Hippocampal formation (tissue), 2 donors: ENCODE measurements at regions not wholly inside any gene's neighbourhood (a gene's known extent, or its start where the extent isn't known, plus 50 kb on each side); places are given as distances from the start of the nearest gene placed in this dataset.

Experiments used
- DNase-seq, 2 donors: peaks; one replicate each; lab custom pipeline; 2025; lab: John Stamatoyannopoulos, UW

- DNase-seq = no peak
Observed at GRCh38 chr20:11389186-11389585, 528.5 kb upstream of the BTBD3 start.

DNA sequence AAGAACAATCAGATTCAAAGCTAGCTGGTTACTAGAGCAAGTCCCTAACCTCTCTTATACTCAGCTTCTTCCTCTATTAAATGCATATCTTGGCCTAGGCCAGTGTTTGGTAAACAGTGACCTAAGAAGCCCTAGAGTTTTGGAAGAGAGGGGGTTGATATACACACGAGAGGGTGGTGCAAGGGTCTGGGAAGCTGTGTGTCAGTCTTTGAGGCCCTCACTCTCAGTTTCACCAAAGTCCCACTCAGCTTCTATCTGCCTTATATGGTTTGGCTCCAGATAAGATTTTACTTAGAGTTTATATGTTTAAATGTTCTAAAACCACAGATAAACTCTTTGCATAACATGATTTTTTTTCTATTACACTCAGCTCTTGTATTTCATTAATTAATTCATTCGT is 526.1 kb upstream of the BTBD3 start:
- no peak for DNase-seq

GRCh38 chr20:11394145-11394833 is 523.4 kb upstream of the BTBD3 start:
- DNase-seq = no peak

DNA sequence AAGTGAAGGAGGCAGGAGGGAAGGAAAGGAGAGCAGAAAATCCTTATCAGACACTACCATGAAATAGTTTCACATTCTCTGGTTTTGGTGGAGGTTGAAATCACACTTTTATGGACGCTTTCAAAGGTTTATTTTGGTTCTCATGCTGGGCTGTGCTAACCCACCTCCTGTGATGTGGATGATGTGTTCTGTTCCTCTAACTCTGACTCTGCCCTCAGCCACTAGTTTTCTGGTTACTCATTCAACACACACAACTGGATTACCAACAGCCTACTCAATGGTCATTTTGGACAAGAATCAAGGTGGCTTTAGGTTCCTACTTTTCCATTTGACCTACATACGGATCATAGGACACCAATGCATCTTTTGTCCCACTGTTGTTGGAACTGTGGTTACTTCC is 522.1 kb upstream of the BTBD3 start:
- DNase-seq = no peak

DNA sequence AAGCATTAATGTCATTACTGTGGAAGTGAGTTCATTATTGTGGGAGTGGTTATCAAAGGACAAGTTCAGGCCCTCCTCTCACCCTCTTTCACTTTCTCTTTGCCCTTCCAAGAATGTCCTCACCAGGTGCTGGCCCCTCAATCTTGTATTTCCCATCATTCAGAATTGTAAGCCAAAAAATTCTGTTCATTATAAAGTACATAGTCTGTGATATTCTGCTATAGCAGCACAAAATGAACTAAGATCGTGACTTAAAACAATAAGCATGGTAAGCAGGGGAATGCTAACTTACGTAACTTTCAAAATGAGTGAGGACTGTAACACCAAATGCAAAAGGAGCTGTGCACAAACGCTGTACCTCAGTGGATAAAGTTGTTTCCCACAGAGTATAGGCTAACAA is 515.7 kb upstream of the BTBD3 start:
- no peak for DNase-seq

DNA sequence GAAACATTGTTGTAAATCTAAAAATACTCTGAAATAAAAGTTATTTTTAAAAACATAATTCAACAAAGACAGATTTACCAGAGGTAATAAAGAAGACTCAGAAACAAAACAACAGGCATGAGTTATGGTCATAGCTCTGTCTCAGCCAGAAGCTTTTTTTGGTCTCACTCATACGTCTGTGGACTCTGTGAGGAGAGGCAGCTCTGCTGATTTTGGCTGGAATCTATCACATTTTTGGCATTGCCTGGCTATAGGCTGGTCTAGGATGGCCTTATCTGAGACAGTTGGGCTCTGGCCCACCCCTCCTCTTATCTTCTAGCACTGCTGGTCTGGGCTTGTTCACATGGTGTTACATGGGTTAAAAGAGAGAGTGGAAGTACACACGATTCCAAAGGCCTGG is 514.0 kb upstream of the BTBD3 start:
- no peak for DNase-seq

DNA sequence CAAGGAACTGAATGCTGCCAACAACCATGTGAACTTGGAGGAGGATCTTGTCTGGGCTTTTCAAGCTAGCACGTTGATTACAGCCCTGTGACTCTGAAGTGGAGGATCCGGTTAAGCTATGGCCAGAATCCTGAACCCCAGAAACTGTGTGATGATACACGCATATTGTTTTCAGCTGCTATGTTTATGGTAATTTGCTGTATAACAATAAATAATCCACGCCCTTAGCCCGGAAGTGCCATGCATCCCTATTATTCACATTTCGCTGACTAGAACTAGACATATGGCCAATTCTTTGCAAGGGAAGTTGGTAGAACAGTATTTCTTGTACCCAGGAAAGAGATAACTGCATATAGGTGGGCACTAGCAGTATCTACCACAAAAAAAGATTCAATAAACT is 510.8 kb upstream of the BTBD3 start:
- DNase-seq = no peak

GRCh38 chr20:11409561-11409960 is 508.1 kb upstream of the BTBD3 start:
- no peak for DNase-seq

DNA sequence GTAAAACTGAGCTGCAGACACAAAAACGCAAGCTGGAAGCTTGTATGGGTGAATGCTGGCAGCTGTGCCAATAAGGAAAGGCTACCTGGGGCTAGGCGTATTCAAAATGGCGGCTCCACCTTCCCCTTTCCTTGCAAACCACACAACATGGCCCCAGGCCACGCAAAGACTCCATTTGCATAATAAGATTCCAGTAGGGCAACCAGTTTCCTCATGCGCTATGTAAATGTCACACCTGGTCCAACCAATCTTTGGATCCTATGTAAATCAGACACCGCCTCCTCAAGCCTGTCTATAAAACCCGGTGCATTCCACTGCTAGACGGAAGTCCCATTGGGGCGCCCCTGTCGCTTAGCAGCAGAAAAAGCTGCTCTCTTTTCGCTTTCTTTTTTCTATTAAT is 505.9 kb upstream of the BTBD3 start:
- DNase-seq = no peak

DNA sequence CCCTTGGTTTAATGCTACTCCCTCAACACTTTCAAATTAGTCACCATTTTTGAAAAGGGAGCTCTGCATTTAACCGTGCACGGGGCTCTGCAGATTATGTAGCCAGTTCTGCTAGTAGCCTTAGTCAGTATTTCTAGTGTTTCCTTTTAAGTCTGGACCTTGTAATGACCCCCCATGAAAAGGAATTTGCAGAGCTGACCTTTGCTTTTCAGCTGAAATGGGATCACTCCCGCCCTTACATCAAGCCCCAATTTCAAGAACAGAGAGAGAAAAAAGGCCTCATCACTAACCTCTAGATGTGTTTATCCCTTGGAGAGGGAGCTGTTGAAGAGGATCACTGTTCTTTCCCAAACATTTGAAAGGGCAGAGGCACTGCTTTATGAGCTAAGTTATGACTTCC is 490.7 kb upstream of the BTBD3 start:
- no peak for DNase-seq

DNA sequence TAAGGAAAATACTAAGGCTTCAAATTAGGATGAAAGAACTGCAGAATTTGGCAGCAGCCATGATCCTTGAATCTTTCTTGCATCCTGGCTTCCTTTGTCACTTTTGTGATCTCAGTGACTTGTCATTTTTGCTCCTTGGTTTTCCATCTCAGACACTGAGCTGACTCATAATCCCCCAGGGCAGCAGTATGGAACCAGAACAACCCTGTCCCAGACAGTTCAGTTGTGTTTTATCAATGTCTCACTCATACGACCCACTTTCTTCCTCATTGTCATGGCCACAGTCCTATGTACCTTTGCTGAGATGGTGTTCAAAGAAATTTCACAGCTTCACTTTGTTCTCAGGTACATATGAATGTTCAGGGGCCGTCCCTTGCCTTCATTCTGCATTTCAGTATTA is 488.5 kb upstream of the BTBD3 start:
- no peak for DNase-seq

GRCh38 chr20:11429889-11430519 is 487.7 kb upstream of the BTBD3 start:
- no peak for DNase-seq

DNA sequence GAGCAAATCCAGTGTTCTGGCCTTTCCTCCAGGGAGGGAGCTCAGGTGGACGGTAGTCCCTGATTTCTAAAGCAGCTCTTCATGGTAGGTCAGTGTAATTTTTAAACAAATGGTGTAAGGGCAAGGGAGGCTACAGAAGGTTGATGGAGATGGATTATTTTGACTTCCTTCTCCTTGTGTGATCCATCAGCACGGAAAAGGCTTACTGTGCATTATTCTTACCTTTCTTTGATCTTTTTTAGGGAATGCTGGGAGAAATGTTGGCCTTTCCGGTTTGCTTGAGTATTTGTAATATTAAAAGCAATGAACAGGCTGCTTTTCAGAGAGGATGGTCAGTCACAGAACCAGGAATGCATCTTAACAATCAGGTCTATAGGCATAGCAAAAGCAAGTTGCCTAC is 487.0 kb upstream of the BTBD3 start:
- DNase-seq = no peak

DNA sequence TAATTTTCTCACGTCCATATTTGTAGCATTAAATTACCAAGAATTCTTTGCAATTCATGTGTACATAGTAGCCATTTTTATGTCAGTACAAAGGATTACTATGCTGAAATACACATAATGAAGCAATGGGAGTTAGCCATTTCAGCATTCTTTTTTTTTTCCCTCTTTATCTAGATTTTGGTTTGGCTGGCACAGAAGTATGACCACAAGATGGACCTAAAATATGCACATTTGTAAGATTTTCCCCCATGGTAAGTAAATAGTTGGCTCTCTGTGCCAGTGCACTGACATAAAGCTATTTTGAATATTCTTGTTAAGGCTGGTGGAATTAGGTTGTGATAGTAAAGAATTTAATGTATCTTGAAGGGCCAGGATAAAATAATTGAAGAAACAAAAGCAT is 486.1 kb upstream of the BTBD3 start:
- no peak for DNase-seq

DNA sequence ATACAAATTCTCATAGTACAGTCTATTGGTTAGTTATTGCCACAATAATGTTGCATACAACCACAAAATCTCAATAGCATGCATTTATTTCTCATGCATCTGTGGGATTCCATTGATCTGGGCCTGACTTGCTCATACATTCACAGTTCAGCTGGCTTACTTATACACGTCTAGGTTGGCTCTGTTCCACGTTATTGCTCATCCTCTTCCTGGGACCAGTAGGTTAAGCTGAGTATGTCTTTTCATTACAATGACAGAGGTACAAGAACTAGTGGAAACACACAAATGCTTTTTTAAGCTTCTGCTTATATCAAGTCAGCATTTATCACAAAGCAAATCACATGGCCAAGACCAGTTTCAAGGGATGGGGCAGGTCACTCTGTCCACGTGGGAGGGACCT is 485.3 kb upstream of the BTBD3 start:
- no peak for DNase-seq

DNA sequence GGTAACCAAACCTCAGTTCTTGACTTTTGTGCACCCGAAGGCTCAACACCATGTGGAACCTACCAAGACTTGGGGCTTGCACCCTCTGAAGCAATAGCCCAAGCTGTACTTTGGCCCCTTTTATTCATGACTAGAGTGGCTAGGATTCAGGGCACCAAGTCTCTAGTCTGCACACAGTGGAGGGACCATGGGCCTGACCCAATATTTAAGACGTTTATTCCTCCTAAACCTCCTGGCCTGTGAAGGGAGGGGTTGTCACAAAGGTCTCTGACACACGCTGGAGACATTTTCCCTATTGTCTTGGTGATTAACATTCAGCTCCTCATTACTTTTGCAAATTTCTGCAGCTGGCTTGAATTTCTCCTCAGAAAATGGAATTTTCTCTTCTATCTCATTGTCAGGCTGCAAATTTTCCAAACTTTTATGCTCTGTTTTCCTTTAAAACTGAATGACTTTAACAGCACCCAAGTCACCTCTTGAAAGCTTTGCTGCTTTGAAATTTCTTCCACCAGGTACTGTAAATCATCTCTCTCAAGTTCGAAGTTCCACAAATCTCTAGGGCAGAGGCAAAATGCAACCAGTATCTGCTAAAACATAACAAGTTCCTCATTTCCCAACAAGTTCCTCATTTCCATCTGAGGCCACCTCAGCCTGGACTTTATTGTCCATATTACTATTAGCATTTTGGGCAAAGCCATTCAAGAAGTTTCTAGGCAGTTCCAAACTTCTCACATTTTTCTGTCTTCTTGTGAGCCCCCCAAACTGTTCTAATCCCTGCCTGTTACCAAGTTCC is 481.4 kb upstream of the BTBD3 start:
- no peak for DNase-seq

DNA sequence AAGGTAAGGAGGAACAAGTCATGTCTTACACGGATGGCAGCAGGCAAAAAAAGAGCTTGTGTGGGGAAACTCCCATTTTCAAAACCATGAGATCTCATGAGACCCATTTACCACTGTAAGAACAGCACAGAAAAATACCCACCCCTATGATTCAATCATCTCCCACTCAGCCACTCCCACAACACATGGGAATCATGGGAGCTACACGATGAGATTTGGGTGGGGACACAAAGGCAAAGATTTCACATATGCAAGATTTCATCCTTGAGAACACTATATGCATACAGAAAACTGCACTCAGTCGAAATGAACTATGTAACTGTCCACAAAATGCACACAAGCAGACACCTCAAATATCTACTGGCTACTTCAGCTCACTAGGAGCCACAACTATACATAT is 480.6 kb upstream of the BTBD3 start:
- no peak for DNase-seq

DNA sequence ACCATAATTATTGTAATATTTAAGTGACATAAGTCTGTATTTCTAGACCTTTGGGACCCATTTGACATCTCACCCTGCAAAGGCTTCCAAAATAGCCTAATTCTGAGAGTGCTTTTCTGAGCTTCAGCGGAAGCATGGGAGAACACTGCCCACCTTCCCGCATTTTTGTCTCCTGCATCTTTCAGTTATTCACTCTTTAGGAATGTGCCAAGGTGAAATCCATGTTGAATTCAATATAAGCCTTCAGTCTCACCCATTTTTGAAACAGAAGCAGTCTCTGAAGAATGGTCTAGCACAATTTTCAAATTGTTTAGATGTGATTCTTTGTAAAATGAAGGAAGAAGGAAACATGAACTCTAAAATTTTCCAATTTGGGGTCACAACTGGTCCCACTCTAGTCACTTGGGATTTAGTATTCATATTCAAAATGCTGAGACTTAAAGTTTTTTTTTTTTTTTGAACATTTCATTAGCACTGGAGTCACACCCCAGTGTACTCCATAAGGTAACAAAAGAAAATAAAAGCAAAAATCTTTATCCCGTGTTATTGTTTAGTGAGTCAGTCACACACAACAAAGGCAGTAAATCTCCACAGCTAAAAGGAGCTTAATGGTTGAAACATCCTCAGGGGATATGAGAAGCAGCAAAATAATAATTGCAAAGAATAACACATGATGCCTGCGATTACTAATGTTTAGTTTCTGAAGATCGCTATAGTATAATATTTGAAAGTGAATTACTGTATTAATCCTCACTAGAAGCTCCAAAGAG is 479.9 kb upstream of the BTBD3 start:
- no peak for DNase-seq

GRCh38 chr20:11438412-11438811 is 479.3 kb upstream of the BTBD3 start:
- DNase-seq = no peak

GRCh38 chr20:11443382-11444119 is 474.1 kb upstream of the BTBD3 start:
- DNase-seq = no peak

DNA sequence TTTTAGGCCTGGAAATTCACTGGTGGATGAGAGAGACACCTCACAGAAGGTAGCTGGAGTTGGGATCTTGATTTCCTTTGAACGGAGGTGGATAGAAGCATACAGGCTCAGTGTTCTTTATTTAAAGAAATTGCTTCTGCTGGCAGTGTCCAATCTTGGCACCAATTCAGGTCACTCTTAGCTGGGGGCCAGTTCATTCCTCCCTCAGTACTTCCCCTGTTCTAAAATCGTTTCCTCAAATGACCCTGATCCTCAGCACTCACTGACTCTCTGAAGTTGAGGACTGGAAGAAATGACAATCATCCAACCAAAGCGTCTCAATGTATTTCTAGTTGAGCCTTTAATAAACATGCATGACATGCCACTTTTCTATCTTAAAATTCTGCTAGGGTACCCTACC is 472.5 kb upstream of the BTBD3 start:
- DNase-seq = no peak

DNA sequence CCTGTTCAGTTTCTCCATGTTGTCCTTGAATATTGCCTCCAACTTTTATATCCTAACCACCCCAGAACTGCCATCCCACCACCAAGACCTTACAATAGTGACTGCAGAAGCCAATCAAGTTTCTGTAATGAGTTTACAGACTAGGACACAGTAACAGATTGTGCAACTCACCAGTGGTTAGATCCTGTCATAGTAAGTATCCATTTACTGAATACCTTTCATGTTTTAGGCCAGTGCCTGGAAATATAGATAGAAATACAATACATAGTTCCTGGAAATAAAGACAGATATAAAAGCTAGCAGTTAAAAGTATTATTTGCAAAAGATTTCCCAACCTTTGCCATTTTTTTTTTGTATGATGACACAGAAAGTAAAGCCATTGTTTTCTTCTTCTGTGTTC is 471.8 kb upstream of the BTBD3 start:
- DNase-seq = no peak
